Keratinocyte (primary cell): ENCODE measurements at regions not wholly inside any gene's neighbourhood (a gene's known extent, or its start where the extent isn't known, plus 50 kb on each side); places are given as distances from the start of the nearest gene placed in this dataset.

Experiments
- DNase-seq: peaks from one replicate; pipeline ENCODE4 v3.0.0-alpha.2; 2011; ENCODE audit warnings: low read depth, missing footprints, low spot score
- FAIRE-seq: peaks from 2 replicates; lab custom pipeline; 2011; peaks lifted over from hg19 to GRCh38; lab: Jason Lieb, UNC
- H2AFZ ChIP-seq: 2 replicates; pipeline ENCODE4 v1.6.0; 2012; ENCODE audit warnings: low read length, control low read depth, inconsistent platforms; ENCODE audit not compliant: control insufficient read depth
- H3K27ac ChIP-seq: 2 replicates; pipeline ENCODE4 v1.5.1; 2011; ENCODE audit warnings: low read length; ENCODE audit not compliant: control insufficient read depth, insufficient read depth
- H3K27me3 ChIP-seq: 3 replicates; pipeline ENCODE4 v1.6.0; 2011; ENCODE audit warnings: low read length; ENCODE audit not compliant: control insufficient read depth, insufficient read depth; ENCODE audit errors: extremely low read depth
- H3K36me3 ChIP-seq, 2 experiments: 2 replicates in 1 of 2; 3 replicates in 1 of 2; pipeline ENCODE4 v1.5.1; 2011; ENCODE audit warnings: low read length in 2 of 2, mild to moderate bottlenecking in 1 of 2; ENCODE audit not compliant: control insufficient read depth in 2 of 2, insufficient read depth in 2 of 2; ENCODE audit errors: extremely low read depth in 1 of 2
- H3K4me1 ChIP-seq: 3 replicates; pipeline ENCODE4 v1.5.1; 2011; ENCODE audit warnings: low read length; ENCODE audit not compliant: control insufficient read depth, insufficient read depth; ENCODE audit errors: extremely low read depth
- H3K4me2 ChIP-seq: 3 replicates; pipeline ENCODE4 v1.6.0; 2011; ENCODE audit warnings: low read depth, low read length; ENCODE audit not compliant: control insufficient read depth, insufficient read depth; ENCODE audit errors: extremely low read depth
- H3K4me3 ChIP-seq, 3 experiments: fragments of 200-600 bp in 1 of 3; sonication (generic) in 1 of 3; 2 replicates in 2 of 3; 3 replicates in 1 of 3; pipeline ENCODE4 v1.5.1; 2011 to 2016; ENCODE audit warnings: low read length in 3 of 3, mild to moderate bottlenecking in 3 of 3, control low read depth in 2 of 3, inconsistent platforms in 1 of 3, low read depth in 1 of 3, mixed read lengths in 1 of 3, mixed run types in 1 of 3, moderate library complexity in 1 of 3; ENCODE audit not compliant: control insufficient read depth in 2 of 3, insufficient read depth in 2 of 3; ENCODE audit errors: extremely low read depth in 1 of 3
- H3K79me2 ChIP-seq: 2 replicates; pipeline ENCODE4 v1.6.0; 2012; ENCODE audit warnings: low read length; ENCODE audit not compliant: control insufficient read depth, insufficient read depth
- H3K9ac ChIP-seq: 3 replicates; pipeline ENCODE4 v1.6.0; 2011; ENCODE audit warnings: low read length; ENCODE audit not compliant: control insufficient read depth, insufficient read depth; ENCODE audit errors: extremely low read depth
- H3K9me1 ChIP-seq: 3 replicates; pipeline ENCODE4 v1.6.0; 2011; ENCODE audit warnings: low read length; ENCODE audit not compliant: control insufficient read depth, insufficient read depth; ENCODE audit errors: extremely low read depth
- H3K9me3 ChIP-seq: 2 replicates; pipeline ENCODE4 v1.5.1; 2012; ENCODE audit warnings: low read depth, low read length; ENCODE audit not compliant: control insufficient read depth
- H4K20me1 ChIP-seq: 3 replicates; pipeline ENCODE4 v1.6.0; 2011; ENCODE audit warnings: low read length; ENCODE audit not compliant: control insufficient read depth, insufficient read depth; ENCODE audit errors: extremely low read depth
- CTCF ChIP-seq, 3 experiments: IDR thresholded peaks in 1 of 3; conservative IDR thresholded peaks in 1 of 3; optimal IDR thresholded peaks in 1 of 3; 2 replicates in 2 of 3; 3 replicates in 1 of 3; pipeline versions ENCODE3 to v1.5.1; 2011; ENCODE audit warnings: low read length in 3 of 3, mild to moderate bottlenecking in 3 of 3, moderate library complexity in 2 of 3, control low read depth in 1 of 3, inconsistent platforms in 1 of 3; ENCODE audit not compliant: insufficient read depth in 2 of 3; ENCODE audit errors: extremely low read depth in 1 of 3
- EZH2 ChIP-seq: IDR thresholded peaks from one replicate; pipeline ENCODE4 v1.6.1; 2012; ENCODE audit warnings: inconsistent platforms, mild to moderate bottlenecking, low read length, moderate library complexity
- dilution Hi-C: fragments of 300-500 bp; cut with MboI; formaldehyde crosslinking; loops from one replicate; pipeline ENCODE4 v1.7.0; 2020; ENCODE audit warnings: low sequenced_read_pairs; ENCODE audit not compliant: extremely low pct_ligation_motif_present

- no peak for DNase-seq
- H3K9ac ChIP-seq: no peak overlapping the region
- no peak for TF ChIP-seq EZH2
- TF ChIP-seq CTCF (optimal IDR thresholded peaks at IDR 0.05 in 1 of 3, IDR thresholded peaks at IDR 0.05 in 1 of 3, conservative IDR thresholded peaks at IDR 0.05 in 1 of 3; ENCODE audit: extremely low read depth in 1 of 3, insufficient read depth in 2 of 3, low read length in 3 of 3): no peak
- no peak overlapping the region for H3K27ac ChIP-seq
- H3K9me1 ChIP-seq: no peaks in the 10 kb centered on the region
- H3K79me2 ChIP-seq: no peaks in the 10 kb centered on the region
- H4K20me1 ChIP-seq: no peaks in the 10 kb centered on the region
- no peak overlapping the region for H3K4me3 ChIP-seq
- no peak overlapping the region for H3K4me2 ChIP-seq
- H3K4me1 ChIP-seq: peaks cover 3% of the 10 kb centered on the region
- H3K27me3 ChIP-seq: no peaks in the 10 kb centered on the region
- no peaks in the 10 kb centered on the region for H3K36me3 ChIP-seq
- no peak overlapping the region for H2AFZ ChIP-seq
- no peaks in the 10 kb centered on the region for H3K9me3 ChIP-seq
- dilution Hi-C loops: no loop called here
- FAIRE-seq: no peak
These were observed 126.4 kb upstream of the SLC10A2 start for GRCh38 chr13:103192511-103193135.

GRCh38 chr13:103190841-103191240, 124.6 kb upstream of the SLC10A2 start:
- dilution Hi-C loops: no loop called here
- no peak overlapping the region for H3K27ac ChIP-seq
- H3K4me1 ChIP-seq: peaks cover 3% of the 10 kb centered on the region
- no peaks in the 10 kb centered on the region for H3K79me2 ChIP-seq
- H3K9me1 ChIP-seq: no peaks in the 10 kb centered on the region
- no peak overlapping the region for H2AFZ ChIP-seq
- H3K4me3 ChIP-seq: no peak overlapping the region
- no peaks in the 10 kb centered on the region for H3K36me3 ChIP-seq
- TF ChIP-seq CTCF (optimal IDR thresholded peaks at IDR 0.05 in 1 of 3, IDR thresholded peaks at IDR 0.05 in 1 of 3, conservative IDR thresholded peaks at IDR 0.05 in 1 of 3; ENCODE audit: extremely low read depth in 1 of 3, insufficient read depth in 2 of 3, low read length in 3 of 3) (no peak), EZH2 (no peak)
- H3K9me3 ChIP-seq: no peaks in the 10 kb centered on the region
- H4K20me1 ChIP-seq: no peaks in the 10 kb centered on the region
- no peak for DNase-seq
- H3K4me2 ChIP-seq: no peak overlapping the region
- no peak for FAIRE-seq
- no peaks in the 10 kb centered on the region for H3K27me3 ChIP-seq
- no peak overlapping the region for H3K9ac ChIP-seq
